Fibroblast of lung (primary cell): ENCODE measurements at regions not wholly inside any gene's neighbourhood (a gene's known extent, or its start where the extent isn't known, plus 50 kb on each side); places are given as distances from the start of the nearest gene placed in this dataset.

Experiments used
- DNase-seq, 2 donors: peaks; one replicate each; pipeline versions ENCODE4 v3.0.0 to v3.0.0-alpha.2; 2010; ENCODE audit warnings: low read depth in 2 of 2
- H2AFZ ChIP-seq: 2 replicates; pipeline ENCODE4 v1.5.1; 2012; ENCODE audit warnings: low read length, control low read depth, inconsistent platforms
- H3K27ac ChIP-seq: 2 replicates; pipeline ENCODE4 v1.5.1; 2011; ENCODE audit warnings: low read length, control low read depth; ENCODE audit not compliant: insufficient read depth
- H3K27me3 ChIP-seq: 2 replicates; pipeline ENCODE4 v1.5.1; 2011; ENCODE audit warnings: mild to moderate bottlenecking, low read length; ENCODE audit not compliant: control insufficient read depth, insufficient read depth
- H3K36me3 ChIP-seq: 2 replicates; pipeline ENCODE4 v1.5.1; 2011; ENCODE audit warnings: low read length; ENCODE audit not compliant: control insufficient read depth, insufficient read depth
- H3K4me1 ChIP-seq: 2 replicates; pipeline ENCODE4 v1.5.1; 2011; ENCODE audit warnings: low read length; ENCODE audit not compliant: control insufficient read depth, insufficient read depth; ENCODE audit errors: extremely low read depth
- H3K4me2 ChIP-seq: 2 replicates; pipeline ENCODE4 v1.5.1; 2011; ENCODE audit warnings: low read length, control low read depth; ENCODE audit not compliant: insufficient read depth; ENCODE audit errors: extremely low read depth
- H3K4me3 ChIP-seq, 4 experiments: fragments of 200-600 bp in 1 of 4; sonication (generic) in 1 of 4; replicated peaks in 1 of 4; 2 replicates each; pipeline ENCODE4 v1.5.1; 2011 to 2016; ENCODE audit warnings: low read length in 4 of 4, low read depth in 3 of 4, mild to moderate bottlenecking in 3 of 4, control low read depth in 2 of 4, inconsistent platforms in 1 of 4, mixed read lengths in 1 of 4; ENCODE audit not compliant: insufficient read depth in 1 of 4; ENCODE audit errors: control extremely low read depth in 1 of 4
- H3K79me2 ChIP-seq: 2 replicates; pipeline ENCODE4 v1.5.1; 2012; ENCODE audit warnings: mild to moderate bottlenecking, low read length, inconsistent platforms; ENCODE audit not compliant: control insufficient read depth, insufficient read depth
- H3K9ac ChIP-seq: 2 replicates; pipeline ENCODE4 v1.5.1; 2011; ENCODE audit warnings: mild to moderate bottlenecking, low read length, control low read depth; ENCODE audit not compliant: insufficient read depth
- H3K9me3 ChIP-seq: 2 replicates; pipeline ENCODE4 v1.5.1; 2012; ENCODE audit warnings: low read depth, low read length; ENCODE audit not compliant: control insufficient read depth, insufficient read depth
- H4K20me1 ChIP-seq: 2 replicates; pipeline ENCODE4 v1.5.1; 2011; ENCODE audit warnings: low read length; ENCODE audit not compliant: control insufficient read depth, insufficient read depth; ENCODE audit errors: extremely low read depth
- CTCF ChIP-seq, 2 donors: IDR thresholded peaks in 1 of 2; conservative IDR thresholded peaks in 1 of 2; 1 replicate in 1 of 2; 2 replicates in 1 of 2; pipeline ENCODE4 v1.5.1; 2011 to 2012; ENCODE audit warnings: low read length in 2 of 2, control low read depth in 1 of 2, inconsistent platforms in 1 of 2, low read depth in 1 of 2, mild to moderate bottlenecking in 1 of 2
- EZH2 ChIP-seq: IDR thresholded peaks from 2 replicates; pipeline ENCODE4 v1.5.1; 2012; ENCODE audit warnings: low read length, control low read depth, mild to moderate bottlenecking; ENCODE audit errors: missing control alignments

DNA sequence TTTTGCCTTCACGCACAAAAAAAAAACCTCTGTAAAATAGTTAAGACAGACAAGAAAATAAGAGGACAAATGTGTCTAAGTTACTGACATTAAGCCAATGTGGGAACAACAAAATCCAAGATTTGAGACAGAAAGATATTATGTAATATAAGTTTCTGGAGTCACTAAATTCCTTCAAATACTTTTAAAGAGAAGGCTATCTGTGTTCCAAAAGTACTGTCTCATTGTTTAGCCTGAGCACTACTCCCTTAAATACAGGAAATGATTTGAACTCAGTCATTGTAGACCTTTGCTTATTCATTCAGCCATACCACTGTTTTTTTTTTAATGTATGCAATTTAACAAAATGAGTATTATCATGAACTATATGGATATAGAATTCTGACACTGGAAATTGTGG, 82.7 kb upstream of the KITLG start:
- Histone ChIP-seq H3K4me1 (no peaks in the 10 kb centered on the region), H3K9ac (no peak overlapping the region), H2AFZ (no peak overlapping the region), H4K20me1 (no peaks in the 10 kb centered on the region), H3K27ac (no peak overlapping the region), H3K36me3 (no peaks in the 10 kb centered on the region), H3K79me2 (no peaks in the 10 kb centered on the region), H3K27me3 (no peaks in the 10 kb centered on the region), H3K4me3 (no peak overlapping the region), H3K9me3 (no peaks in the 10 kb centered on the region), H3K4me2 (no peak overlapping the region)
- TF ChIP-seq EZH2 (no peak), CTCF (conservative IDR thresholded peaks at IDR 0.05 in 1 of 2, IDR thresholded peaks at IDR 0.05 in 1 of 2; ENCODE audit: low read depth in 1 of 2, low read length in 2 of 2) (no peak)
- no peak for DNase-seq

GRCh38 chr12:88662093-88662492, 81.8 kb upstream of the KITLG start:
- Histone ChIP-seq H3K9ac (no peak overlapping the region), H3K27ac (no peak overlapping the region), H3K27me3 (no peaks in the 10 kb centered on the region), H3K4me1 (no peaks in the 10 kb centered on the region), H2AFZ (no peak overlapping the region), H3K4me2 (no peak overlapping the region), H3K4me3 (no peak overlapping the region), H4K20me1 (no peaks in the 10 kb centered on the region), H3K79me2 (no peaks in the 10 kb centered on the region), H3K36me3 (no peaks in the 10 kb centered on the region), H3K9me3 (no peaks in the 10 kb centered on the region)
- no peak for DNase-seq
- TF ChIP-seq CTCF (conservative IDR thresholded peaks at IDR 0.05 in 1 of 2, IDR thresholded peaks at IDR 0.05 in 1 of 2; ENCODE audit: low read depth in 1 of 2, low read length in 2 of 2): no peak

DNA sequence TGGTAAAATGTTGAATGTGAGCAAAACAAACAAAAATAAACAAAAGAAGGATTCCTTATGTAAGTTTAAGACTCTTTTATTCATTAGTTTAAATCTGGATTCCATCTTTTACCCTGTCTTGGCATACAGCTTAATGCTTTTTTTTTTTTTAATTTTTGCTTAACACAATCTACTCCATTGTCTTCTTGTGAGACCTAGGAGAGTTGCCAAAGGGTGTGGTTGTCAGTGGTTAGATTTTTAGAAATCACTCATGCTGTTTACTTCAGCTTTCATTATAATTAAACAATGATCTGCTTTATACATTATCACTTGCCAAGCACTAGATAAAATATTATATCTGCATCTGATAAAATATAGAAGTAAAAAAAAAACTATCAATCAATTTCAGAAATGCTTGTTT, 77.7 kb upstream of the KITLG start:
- Histone ChIP-seq H2AFZ (no peak overlapping the region), H3K36me3 (no peaks in the 10 kb centered on the region), H3K27ac (no peak overlapping the region), H3K27me3 (no peaks in the 10 kb centered on the region), H3K4me3 (no peak overlapping the region), H3K9me3 (no peaks in the 10 kb centered on the region), H3K79me2 (no peaks in the 10 kb centered on the region), H3K4me2 (no peak overlapping the region), H4K20me1 (no peaks in the 10 kb centered on the region), H3K4me1 (no peaks in the 10 kb centered on the region), H3K9ac (no peak overlapping the region)
- peak; percentile 58 to 76 for DNase-seq
- no peak for TF ChIP-seq EZH2
- no peak for TF ChIP-seq CTCF (conservative IDR thresholded peaks at IDR 0.05 in 1 of 2, IDR thresholded peaks at IDR 0.05 in 1 of 2; ENCODE audit: low read depth in 1 of 2, low read length in 2 of 2)
